AG04449 (cell line): ENCODE measurements at regions not wholly inside any gene's neighbourhood (a gene's known extent, or its start where the extent isn't known, plus 50 kb on each side); places are given as distances from the start of the nearest gene placed in this dataset.

Experiments
- CTCF ChIA-PET: fragments of 350-600 bp; formaldehyde crosslinking; extraction: SDS; loops from one replicate; lab custom pipeline; 2021; ENCODE audit warnings: antibody characterized with exemption; lab: Yijun Ruan, JAX
- POLR2A ChIA-PET: fragments of 400-600, 350-600 bp; formaldehyde crosslinking; extraction: SDS; loops from one replicate; lab custom pipeline; 2020; ENCODE audit warnings: antibody characterized with exemption, inconsistent platforms; lab: Yijun Ruan, JAX
- DNase-seq: peaks from one replicate; pipeline ENCODE4 v3.0.0-alpha.2; 2010; ENCODE audit warnings: low read depth, low spot score
- H3K4me3 ChIP-seq: 2 replicates; pipeline ENCODE4 v1.5.1; 2011; ENCODE audit warnings: low read depth, mild to moderate bottlenecking, control low read depth, low read length
- CTCF ChIP-seq: IDR thresholded peaks from one replicate; pipeline ENCODE4 v1.5.1; 2011; ENCODE audit warnings: mild to moderate bottlenecking, moderate library complexity, low read length, control low read depth, inconsistent platforms; ENCODE audit not compliant: insufficient read depth; ENCODE audit errors: missing control alignments

GRCh38 chr12:88375306-88376305, 204.7 kb downstream of the KITLG start:
- TF ChIP-seq CTCF = no peak
- H3K4me3 ChIP-seq = no peak overlapping the region
- ChIA-PET CTCF (no interaction called here), POLR2A (interaction anchor here (0.7 kb wide), 1 partner anchor 80 kb away, joined by 3 read pairs; no protein-coding TSS in a partner anchor)
- DNase-seq = no peak

- H3K4me3 ChIP-seq = no peak overlapping the region
- no peak for TF ChIP-seq CTCF
- DNase-seq = no peak
- ChIA-PET POLR2A (no interaction called here), CTCF (interaction anchor here (1.3 to 1.5 kb wide), 2 partner anchors 14 to 16 kb away, joined by 3 to 4 read pairs; no protein-coding TSS in a partner anchor)
These were observed 202.3 kb downstream of the KITLG start for GRCh38 chr12:88377973-88378372.

- no peak overlapping the region for H3K4me3 ChIP-seq
- TF ChIP-seq CTCF = no peak
- CTCF ChIA-PET = interaction anchor here (1.3 kb wide), 1 partner anchor 612 kb away, joined by 3 read pairs; no protein-coding TSS in a partner anchor
- POLR2A ChIA-PET = no interaction called here
- no peak for DNase-seq
These were observed 198.8 kb downstream of the KITLG start for GRCh38 chr12:88381466-88381865.

- POLR2A ChIA-PET = no interaction called here
These were observed 196.9 kb downstream of the KITLG start for GRCh38 chr12:88383405-88383804.

GRCh38 chr12:88388566-88389540, 191.4 kb downstream of the KITLG start:
- DNase-seq = peak; percentile 29
- POLR2A ChIA-PET = no interaction called here
- CTCF ChIA-PET = interaction anchor here (0.8 kb wide), 1 partner anchor 233 kb away, joined by 3 read pairs; no protein-coding TSS in a partner anchor
- TF ChIP-seq CTCF = no peak
- no peak overlapping the region for H3K4me3 ChIP-seq

More at GRCh38 chr12:88383405-88383804, 196.9 kb downstream of the KITLG start:
- no peak overlapping the region for H3K4me3 ChIP-seq
- CTCF ChIA-PET = no interaction called here
- TF ChIP-seq CTCF = no peak
- DNase-seq = no peak
